ENCODE measurements at regions not wholly inside any gene's neighbourhood (a gene's known extent, or its start where the extent isn't known, plus 50 kb on each side); places are given as distances from the start of the nearest gene placed in this dataset.
"Not testable (repeated sequence)": the region's sequence is repeated elsewhere in the genome, so short reads cannot be mapped to it uniquely, and the experiment has no call there.

GRCh38 chr4:97235521-97235920, 907.8 kb downstream of the STPG2 start:
- no peaks in the 10 kb centered on the region for H3K4me1 Mint-ChIP-seq (ENCODE audit: low read depth in 2 of 2)
- H3K27me3 Mint-ChIP-seq: no peaks in the 10 kb centered on the region

GRCh38 chr4:97238956-97239666, 904.2 kb downstream of the STPG2 start:
- H3K4me3 Mint-ChIP-seq: no peak overlapping the region
- no peak for ATAC-seq (replicated peaks)
- peaks cover 0 to 3% of the 10 kb centered on the region in 2 donors for H3K9me3 Mint-ChIP-seq

More at GRCh38 chr4:97235521-97235920, 907.8 kb downstream of the STPG2 start:
- Mint-ChIP-seq H3K9me3 (peaks cover 0 to 3% of the 10 kb centered on the region in 2 donors), H3K27ac (no peak overlapping the region), H3K4me3 (no peak overlapping the region), H3K36me3 (ENCODE audit: insufficient read depth) (no peaks in the 10 kb centered on the region)
- no peak for ATAC-seq (replicated peaks)
- no peak for DNase-seq

GRCh38 chr4:97239667-97239997, 903.6 kb downstream of the STPG2 start:
- ATAC-seq (replicated peaks) (no peak), DNase-seq (no peak)
- Mint-ChIP-seq H3K9me3 (peaks cover 0 to 3% of the 10 kb centered on the region in 2 donors), H3K4me1 (ENCODE audit: low read depth in 2 of 2) (no peaks in the 10 kb centered on the region), H3K4me3 (no peak overlapping the region), H3K27ac (no peak overlapping the region), H3K27me3 (no peaks in the 10 kb centered on the region), H3K36me3 (ENCODE audit: insufficient read depth) (no peaks in the 10 kb centered on the region)

More at GRCh38 chr4:97238956-97239666, 904.2 kb downstream of the STPG2 start:
- no peaks in the 10 kb centered on the region for H3K4me1 Mint-ChIP-seq (ENCODE audit: low read depth in 2 of 2)
- no peaks in the 10 kb centered on the region for H3K36me3 Mint-ChIP-seq (ENCODE audit: insufficient read depth)
- no peak overlapping the region for H3K27ac Mint-ChIP-seq
- DNase-seq: no peak
- no peaks in the 10 kb centered on the region for H3K27me3 Mint-ChIP-seq

GRCh38 chr4:97252615-97253154, 890.6 kb downstream of the STPG2 start:
- ATAC-seq (replicated peaks) (no peak), DNase-seq (no peak)
- no peaks in the 10 kb centered on the region for H3K36me3 Mint-ChIP-seq (ENCODE audit: insufficient read depth)
- no peak overlapping the region for H3K4me3 Mint-ChIP-seq
- no peak overlapping the region for H3K27ac Mint-ChIP-seq
- H3K27me3 Mint-ChIP-seq: no peaks in the 10 kb centered on the region
- H3K9me3 Mint-ChIP-seq: peaks cover 0 to 7% of the 10 kb centered on the region in 2 donors
- no peaks in the 10 kb centered on the region for H3K4me1 Mint-ChIP-seq (ENCODE audit: low read depth in 2 of 2)

- Mint-ChIP-seq H3K27me3 (no peaks in the 10 kb centered on the region), H3K9me3 (peaks cover 0 to 2% of the 10 kb centered on the region in 2 donors), H3K27ac (no peak overlapping the region), H3K4me1 (ENCODE audit: low read depth in 2 of 2) (no peaks in the 10 kb centered on the region), H3K4me3 (no peak overlapping the region), H3K36me3 (ENCODE audit: insufficient read depth) (no peaks in the 10 kb centered on the region)
- no peak for DNase-seq
- ATAC-seq (replicated peaks): no peak
Observed at GRCh38 chr4:97262769-97263168, 880.5 kb downstream of the STPG2 start.

- H3K9me3 Mint-ChIP-seq: peaks cover 3 to 9% of the 10 kb centered on the region in 2 donors
- H3K36me3 Mint-ChIP-seq (ENCODE audit: insufficient read depth): no peaks in the 10 kb centered on the region
- H3K27ac Mint-ChIP-seq: no peak overlapping the region
- no peaks in the 10 kb centered on the region for H3K27me3 Mint-ChIP-seq
- DNase-seq (no peak), ATAC-seq (replicated peaks) (no peak)
- no peaks in the 10 kb centered on the region for H3K4me1 Mint-ChIP-seq (ENCODE audit: low read depth in 2 of 2)
- no peak overlapping the region for H3K4me3 Mint-ChIP-seq
Observed at GRCh38 chr4:97270051-97270450, 873.2 kb downstream of the STPG2 start.

- Mint-ChIP-seq H3K9me3 (peaks cover under 1 to 2% of the 10 kb centered on the region in 2 donors), H3K4me3 (no peak overlapping the region), H3K36me3 (ENCODE audit: insufficient read depth) (peaks cover 4% of the 10 kb centered on the region), H3K4me1 (ENCODE audit: low read depth in 2 of 2) (no peaks in the 10 kb centered on the region), H3K27me3 (no peaks in the 10 kb centered on the region), H3K27ac (no peak overlapping the region)
- ATAC-seq (replicated peaks) (no peak), DNase-seq (no peak)
Observed at GRCh38 chr4:97279391-97279790, 863.9 kb downstream of the STPG2 start.

GRCh38 chr4:97300561-97300960, 842.7 kb downstream of the STPG2 start:
- no peaks in the 10 kb centered on the region for H3K27me3 Mint-ChIP-seq
- no peak overlapping the region for H3K27ac Mint-ChIP-seq
- DNase-seq: no peak
- H3K9me3 Mint-ChIP-seq: peaks cover 6 to 28% of the 10 kb centered on the region in 2 donors
- ATAC-seq (replicated peaks): no peak
- H3K36me3 Mint-ChIP-seq (ENCODE audit: insufficient read depth): no peaks in the 10 kb centered on the region
- H3K4me1 Mint-ChIP-seq (ENCODE audit: low read depth in 2 of 2): no peaks in the 10 kb centered on the region
- H3K4me3 Mint-ChIP-seq: no peak overlapping the region

- Mint-ChIP-seq H3K27me3 (no peaks in the 10 kb centered on the region), H3K4me3 (no peak overlapping the region), H3K36me3 (ENCODE audit: insufficient read depth) (no peaks in the 10 kb centered on the region), H3K4me1 (ENCODE audit: low read depth in 2 of 2) (no peaks in the 10 kb centered on the region), H3K9me3 (peaks cover 5 to 23% of the 10 kb centered on the region in 2 donors), H3K27ac (no peak overlapping the region)
- ATAC-seq (replicated peaks) (no peak), DNase-seq (no peak)
Observed at GRCh38 chr4:97305351-97305750, 837.9 kb downstream of the STPG2 start.

- Mint-ChIP-seq H3K9me3 (peaks cover 1 to 6% of the 10 kb centered on the region in 2 donors), H3K36me3 (ENCODE audit: insufficient read depth) (no peaks in the 10 kb centered on the region), H3K27ac (no peak overlapping the region), H3K27me3 (no peaks in the 10 kb centered on the region), H3K4me1 (ENCODE audit: low read depth in 2 of 2) (no peaks in the 10 kb centered on the region), H3K4me3 (no peak overlapping the region)
- DNase-seq (no peak), ATAC-seq (replicated peaks) (no peak)
Observed at GRCh38 chr4:97309121-97309520, 834.2 kb downstream of the STPG2 start.

GRCh38 chr4:97317201-97317600, 826.1 kb downstream of the STPG2 start:
- H3K27me3 Mint-ChIP-seq: no peaks in the 10 kb centered on the region
- no peak overlapping the region for H3K27ac Mint-ChIP-seq
- H3K36me3 Mint-ChIP-seq (ENCODE audit: insufficient read depth): no peaks in the 10 kb centered on the region
- no peaks in the 10 kb centered on the region for H3K4me1 Mint-ChIP-seq (ENCODE audit: low read depth in 2 of 2)
- DNase-seq: no peak
- no peak overlapping the region for H3K4me3 Mint-ChIP-seq
- H3K9me3 Mint-ChIP-seq: peaks cover 12 to 20% of the 10 kb centered on the region in 2 donors
- ATAC-seq (replicated peaks): no peak

GRCh38 chr4:97317671-97318070, 825.6 kb downstream of the STPG2 start:
- Mint-ChIP-seq H3K4me1 (ENCODE audit: low read depth in 2 of 2) (no peaks in the 10 kb centered on the region), H3K27ac (no peak overlapping the region), H3K36me3 (ENCODE audit: insufficient read depth) (no peaks in the 10 kb centered on the region), H3K4me3 (no peak overlapping the region), H3K9me3 (peaks cover 13 to 20% of the 10 kb centered on the region in 2 donors), H3K27me3 (no peaks in the 10 kb centered on the region)
- no peak for ATAC-seq (replicated peaks)
- no peak for DNase-seq

GRCh38 chr4:97325751-97326150, 817.5 kb downstream of the STPG2 start:
- not testable (repeated sequence) for H3K36me3 Mint-ChIP-seq (ENCODE audit: insufficient read depth); H3K4me1 Mint-ChIP-seq (ENCODE audit: low read depth in 2 of 2); H3K27ac Mint-ChIP-seq; DNase-seq; ATAC-seq (replicated peaks); H3K4me3 Mint-ChIP-seq; H3K27me3 Mint-ChIP-seq
- peaks cover 17 to 20% of the 10 kb centered on the region in 2 donors for H3K9me3 Mint-ChIP-seq

GRCh38 chr4:97330917-97331316, 812.4 kb downstream of the STPG2 start:
- no peaks in the 10 kb centered on the region for H3K4me1 Mint-ChIP-seq (ENCODE audit: low read depth in 2 of 2)
- H3K9me3 Mint-ChIP-seq: peaks cover 6 to 7% of the 10 kb centered on the region in 2 donors
- ATAC-seq (replicated peaks): no peak
- H3K27me3 Mint-ChIP-seq: no peaks in the 10 kb centered on the region
- no peak overlapping the region for H3K4me3 Mint-ChIP-seq
- no peak for DNase-seq
- H3K36me3 Mint-ChIP-seq (ENCODE audit: insufficient read depth): no peaks in the 10 kb centered on the region
- no peak overlapping the region for H3K27ac Mint-ChIP-seq
